WTC11 (cell line): ENCODE measurements at regions not wholly inside any gene's neighbourhood (a gene's known extent, or its start where the extent isn't known, plus 50 kb on each side); places are given as distances from the start of the nearest gene placed in this dataset.

Experiments
- ATAC-seq: fragments of 200-7000 bp; cut with Tn5 transposase; 2 replicates; pipeline ENCODE4 v1.10.0; 2021; ENCODE audit warnings: mild to moderate bottlenecking, moderate library complexity
- CTCF ChIA-PET: fragments of 300-600 bp; sonication (Branson Sonifier 250); formaldehyde crosslinking; loops from one replicate; lab custom pipeline; 2021; ENCODE audit warnings: antibody characterized with exemption; lab: Charles Lee
- POLR2A ChIA-PET: fragments of 350-600 bp; sonication (Branson Sonifier 250); formaldehyde crosslinking; loops from one replicate; lab custom pipeline; 2021; ENCODE audit warnings: antibody characterized with exemption; lab: Charles Lee
- DNase-seq: peaks from one replicate; pipeline ENCODE4 v3.0.0; 2021; ENCODE audit warnings: low spot score
- H3K27ac Mint-ChIP-seq: 2 replicates; pipeline ENCODE4 v1.8.0; 2021; ENCODE audit warnings: mixed read lengths
- H3K27me3 Mint-ChIP-seq: 2 replicates; pipeline ENCODE4 v1.8.0; 2021; ENCODE audit warnings: low read depth, mild to moderate bottlenecking, moderate library complexity, mixed read lengths
- H3K36me3 Mint-ChIP-seq: 2 replicates; pipeline ENCODE4 v1.8.0; 2021; ENCODE audit warnings: mixed read lengths
- H3K4me1 Mint-ChIP-seq: 2 replicates; pipeline ENCODE4 v1.8.0; 2022; ENCODE audit warnings: mixed read lengths
- H3K4me3 Mint-ChIP-seq: 2 replicates; pipeline ENCODE4 v1.8.0; 2021; ENCODE audit warnings: mild to moderate bottlenecking, moderate library complexity, mixed read lengths
- H3K9me3 Mint-ChIP-seq: 2 replicates; pipeline ENCODE4 v1.8.0; 2021; ENCODE audit warnings: mixed read lengths
- CDX4 ChIP-seq: fragments of 250-450 bp; sonication (Bioruptor Pico); IDR thresholded peaks from 2 replicates; pipeline ENCODE4 v1.9.0; 2021; ENCODE audit warnings: moderate library complexity, mild to moderate bottlenecking, inconsistent platforms, borderline replicate concordance
- CREM ChIP-seq: sonication (generic); formaldehyde crosslinking; IDR thresholded peaks from 2 replicates; pipeline ENCODE4 v1.8.1; 2022; ENCODE audit warnings: mild to moderate bottlenecking, missing genetic modification reagents, moderate library complexity
- FOXJ3 ChIP-seq: sonication (generic); formaldehyde crosslinking; IDR thresholded peaks from 2 replicates; pipeline ENCODE4 v1.9.0; 2021; ENCODE audit warnings: missing genetic modification reagents, mild to moderate bottlenecking, borderline replicate concordance
- FOXP1 ChIP-seq: sonication (generic); formaldehyde crosslinking; IDR thresholded peaks from 2 replicates; pipeline ENCODE4 v1.8.0; 2022; ENCODE audit warnings: missing genetic modification reagents, mild to moderate bottlenecking, moderate library complexity, borderline replicate concordance
- GABPB1 ChIP-seq: sonication (generic); formaldehyde crosslinking; IDR thresholded peaks from 2 replicates; pipeline ENCODE4 v1.8.1; 2023; ENCODE audit warnings: mild to moderate bottlenecking, missing genetic modification reagents
- IRF2 ChIP-seq: sonication (generic); formaldehyde crosslinking; IDR thresholded peaks from 2 replicates; pipeline ENCODE4 v1.8.0; 2022; ENCODE audit warnings: low read depth, missing genetic modification reagents, borderline replicate concordance
- NR1H2 ChIP-seq: sonication (generic); formaldehyde crosslinking; IDR thresholded peaks from 2 replicates; pipeline ENCODE4 v1.9.0; 2021; ENCODE audit warnings: mild to moderate bottlenecking, moderate library complexity, missing genetic modification reagents
- PREB ChIP-seq: sonication (generic); formaldehyde crosslinking; IDR thresholded peaks from 2 replicates; pipeline ENCODE4 v1.8.1; 2022; ENCODE audit warnings: mild to moderate bottlenecking, missing genetic modification reagents, moderate library complexity, borderline replicate concordance
- RORB ChIP-seq: fragments of 250-450 bp; sonication (Bioruptor Pico); IDR thresholded peaks from 2 replicates; pipeline ENCODE4 v1.9.0; 2021; ENCODE audit warnings: mild to moderate bottlenecking
- TCF7 ChIP-seq: sonication (generic); formaldehyde crosslinking; IDR thresholded peaks from 2 replicates; pipeline ENCODE4 v1.8.0; 2022; ENCODE audit warnings: mild to moderate bottlenecking, low read depth, missing genetic modification reagents, moderate library complexity
- ZBTB21 ChIP-seq: sonication (generic); formaldehyde crosslinking; IDR thresholded peaks from 2 replicates; pipeline ENCODE4 v1.8.1; 2023; ENCODE audit warnings: mild to moderate bottlenecking, missing genetic modification reagents, borderline replicate concordance
- ZNF219 ChIP-seq: sonication (generic); formaldehyde crosslinking; IDR thresholded peaks from 2 replicates; pipeline ENCODE4 v1.8.0; 2023; ENCODE audit warnings: missing genetic modification reagents, mild to moderate bottlenecking, borderline replicate concordance
- ZNF317 ChIP-seq: sonication (generic); formaldehyde crosslinking; IDR thresholded peaks from 2 replicates; pipeline ENCODE4 v1.8.1; 2023; ENCODE audit warnings: low read depth, mild to moderate bottlenecking, moderate library complexity, missing genetic modification reagents, borderline replicate concordance
- ZNF416 ChIP-seq: fragments of 250-450 bp; sonication (Bioruptor Pico); IDR thresholded peaks from 2 replicates; pipeline ENCODE4 v1.9.0; 2021; ENCODE audit warnings: mild to moderate bottlenecking, inconsistent platforms
- ZNF425 ChIP-seq: fragments of 250-450 bp; sonication (Bioruptor Pico); conservative IDR thresholded peaks from 2 replicates; pipeline ENCODE4 v1.9.0; 2021; ENCODE audit warnings: mild to moderate bottlenecking
- ZSCAN18 ChIP-seq: fragments of 250-450 bp; sonication (Bioruptor Pico); IDR thresholded peaks from 2 replicates; pipeline ENCODE4 v2.1.2; 2022; ENCODE audit warnings: mild to moderate bottlenecking, moderate library complexity
- TF ChIP-seq, protein P1 (sequence below): sonication (generic); formaldehyde crosslinking; conservative IDR thresholded peaks from 2 replicates; pipeline ENCODE4 v1.8.1; 2023; ENCODE audit warnings: mild to moderate bottlenecking, low read depth, missing genetic modification reagents, moderate library complexity
- TF ChIP-seq, protein P2 (sequence below): sonication (generic); formaldehyde crosslinking; IDR thresholded peaks from 2 replicates; pipeline ENCODE4 v1.8.0; 2022; ENCODE audit warnings: mild to moderate bottlenecking, missing genetic modification reagents
- TF ChIP-seq, protein P3 (sequence below): fragments of 250-450 bp; sonication (Bioruptor Pico); IDR thresholded peaks from 2 replicates; pipeline ENCODE4 v1.9.0; 2021; ENCODE audit warnings: mild to moderate bottlenecking
- TF ChIP-seq, protein P4 (sequence below): sonication (generic); formaldehyde crosslinking; IDR thresholded peaks from 2 replicates; pipeline ENCODE4 v1.8.0; 2023; ENCODE audit warnings: mild to moderate bottlenecking, missing genetic modification reagents
- TF ChIP-seq, protein P5 (sequence below): sonication (generic); formaldehyde crosslinking; IDR thresholded peaks from 2 replicates; pipeline ENCODE4 v1.8.0; 2023; ENCODE audit warnings: missing genetic modification reagents

DNA sequence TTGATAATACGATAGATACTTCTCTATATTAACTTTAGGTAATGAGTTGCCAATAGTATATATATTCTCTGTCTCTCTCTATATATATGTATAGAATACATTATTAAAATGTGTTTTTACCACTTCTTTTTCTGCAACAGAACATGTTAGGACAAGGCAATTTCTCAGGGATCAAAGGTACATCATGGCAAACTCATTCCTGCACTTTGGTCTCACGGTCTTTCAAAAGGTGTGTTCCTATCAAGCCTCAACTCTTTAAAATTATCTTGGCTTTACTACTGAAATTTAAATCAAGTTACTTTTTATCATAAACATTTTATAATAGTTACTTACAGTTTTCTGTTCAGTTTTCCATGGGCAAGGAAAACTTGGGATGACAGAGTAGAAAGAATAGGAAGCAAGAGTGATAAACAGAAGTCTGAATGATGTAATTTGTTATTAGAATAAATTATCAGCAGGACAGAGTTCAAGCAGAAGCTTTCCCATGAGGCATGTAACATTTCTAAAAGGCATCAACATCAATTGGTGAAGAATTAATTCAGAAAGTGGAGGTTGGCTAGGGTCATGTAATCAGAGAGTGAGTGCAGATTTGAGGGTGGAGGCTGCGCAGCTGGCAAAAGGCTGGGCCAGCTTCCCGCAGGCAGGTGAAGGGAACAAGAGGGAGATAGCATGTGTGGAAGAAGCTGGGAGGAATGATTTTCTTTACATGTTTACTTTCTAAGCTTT, 59.7 kb upstream of the LRAT start (continued):
- TF ChIP-seq, protein P1, sequence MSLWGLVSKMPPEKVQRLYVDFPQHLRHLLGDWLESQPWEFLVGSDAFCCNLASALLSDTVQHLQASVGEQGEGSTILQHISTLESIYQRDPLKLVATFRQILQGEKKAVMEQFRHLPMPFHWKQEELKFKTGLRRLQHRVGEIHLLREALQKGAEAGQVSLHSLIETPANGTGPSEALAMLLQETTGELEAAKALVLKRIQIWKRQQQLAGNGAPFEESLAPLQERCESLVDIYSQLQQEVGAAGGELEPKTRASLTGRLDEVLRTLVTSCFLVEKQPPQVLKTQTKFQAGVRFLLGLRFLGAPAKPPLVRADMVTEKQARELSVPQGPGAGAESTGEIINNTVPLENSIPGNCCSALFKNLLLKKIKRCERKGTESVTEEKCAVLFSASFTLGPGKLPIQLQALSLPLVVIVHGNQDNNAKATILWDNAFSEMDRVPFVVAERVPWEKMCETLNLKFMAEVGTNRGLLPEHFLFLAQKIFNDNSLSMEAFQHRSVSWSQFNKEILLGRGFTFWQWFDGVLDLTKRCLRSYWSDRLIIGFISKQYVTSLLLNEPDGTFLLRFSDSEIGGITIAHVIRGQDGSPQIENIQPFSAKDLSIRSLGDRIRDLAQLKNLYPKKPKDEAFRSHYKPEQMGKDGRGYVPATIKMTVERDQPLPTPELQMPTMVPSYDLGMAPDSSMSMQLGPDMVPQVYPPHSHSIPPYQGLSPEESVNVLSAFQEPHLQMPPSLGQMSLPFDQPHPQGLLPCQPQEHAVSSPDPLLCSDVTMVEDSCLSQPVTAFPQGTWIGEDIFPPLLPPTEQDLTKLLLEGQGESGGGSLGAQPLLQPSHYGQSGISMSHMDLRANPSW (CRISPR knock-in tag), result no peak
- TF ChIP-seq ZBTB21 (CRISPR knock-in tag) (no peak), NR1H2 (CRISPR knock-in tag) (no peak), ZNF416 (no peak), RORB (CRISPR knock-in tag) (no peak), FOXJ3 (CRISPR knock-in tag) (no peak), FOXP1 (no peak), TCF7 (CRISPR knock-in tag) (no peak), CREM (CRISPR knock-in tag) (no peak), ZNF219 (no peak)
- TF ChIP-seq, protein P2, sequence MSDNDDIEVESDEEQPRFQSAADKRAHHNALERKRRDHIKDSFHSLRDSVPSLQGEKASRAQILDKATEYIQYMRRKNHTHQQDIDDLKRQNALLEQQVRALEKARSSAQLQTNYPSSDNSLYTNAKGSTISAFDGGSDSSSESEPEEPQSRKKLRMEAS (CRISPR knock-in tag), result no peak
- TF ChIP-seq, protein P3, sequence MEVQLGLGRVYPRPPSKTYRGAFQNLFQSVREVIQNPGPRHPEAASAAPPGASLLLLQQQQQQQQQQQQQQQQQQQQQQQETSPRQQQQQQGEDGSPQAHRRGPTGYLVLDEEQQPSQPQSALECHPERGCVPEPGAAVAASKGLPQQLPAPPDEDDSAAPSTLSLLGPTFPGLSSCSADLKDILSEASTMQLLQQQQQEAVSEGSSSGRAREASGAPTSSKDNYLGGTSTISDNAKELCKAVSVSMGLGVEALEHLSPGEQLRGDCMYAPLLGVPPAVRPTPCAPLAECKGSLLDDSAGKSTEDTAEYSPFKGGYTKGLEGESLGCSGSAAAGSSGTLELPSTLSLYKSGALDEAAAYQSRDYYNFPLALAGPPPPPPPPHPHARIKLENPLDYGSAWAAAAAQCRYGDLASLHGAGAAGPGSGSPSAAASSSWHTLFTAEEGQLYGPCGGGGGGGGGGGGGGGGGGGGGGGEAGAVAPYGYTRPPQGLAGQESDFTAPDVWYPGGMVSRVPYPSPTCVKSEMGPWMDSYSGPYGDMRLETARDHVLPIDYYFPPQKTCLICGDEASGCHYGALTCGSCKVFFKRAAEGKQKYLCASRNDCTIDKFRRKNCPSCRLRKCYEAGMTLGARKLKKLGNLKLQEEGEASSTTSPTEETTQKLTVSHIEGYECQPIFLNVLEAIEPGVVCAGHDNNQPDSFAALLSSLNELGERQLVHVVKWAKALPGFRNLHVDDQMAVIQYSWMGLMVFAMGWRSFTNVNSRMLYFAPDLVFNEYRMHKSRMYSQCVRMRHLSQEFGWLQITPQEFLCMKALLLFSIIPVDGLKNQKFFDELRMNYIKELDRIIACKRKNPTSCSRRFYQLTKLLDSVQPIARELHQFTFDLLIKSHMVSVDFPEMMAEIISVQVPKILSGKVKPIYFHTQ (CRISPR knock-in tag), result no peak
- TF ChIP-seq, protein P4, sequence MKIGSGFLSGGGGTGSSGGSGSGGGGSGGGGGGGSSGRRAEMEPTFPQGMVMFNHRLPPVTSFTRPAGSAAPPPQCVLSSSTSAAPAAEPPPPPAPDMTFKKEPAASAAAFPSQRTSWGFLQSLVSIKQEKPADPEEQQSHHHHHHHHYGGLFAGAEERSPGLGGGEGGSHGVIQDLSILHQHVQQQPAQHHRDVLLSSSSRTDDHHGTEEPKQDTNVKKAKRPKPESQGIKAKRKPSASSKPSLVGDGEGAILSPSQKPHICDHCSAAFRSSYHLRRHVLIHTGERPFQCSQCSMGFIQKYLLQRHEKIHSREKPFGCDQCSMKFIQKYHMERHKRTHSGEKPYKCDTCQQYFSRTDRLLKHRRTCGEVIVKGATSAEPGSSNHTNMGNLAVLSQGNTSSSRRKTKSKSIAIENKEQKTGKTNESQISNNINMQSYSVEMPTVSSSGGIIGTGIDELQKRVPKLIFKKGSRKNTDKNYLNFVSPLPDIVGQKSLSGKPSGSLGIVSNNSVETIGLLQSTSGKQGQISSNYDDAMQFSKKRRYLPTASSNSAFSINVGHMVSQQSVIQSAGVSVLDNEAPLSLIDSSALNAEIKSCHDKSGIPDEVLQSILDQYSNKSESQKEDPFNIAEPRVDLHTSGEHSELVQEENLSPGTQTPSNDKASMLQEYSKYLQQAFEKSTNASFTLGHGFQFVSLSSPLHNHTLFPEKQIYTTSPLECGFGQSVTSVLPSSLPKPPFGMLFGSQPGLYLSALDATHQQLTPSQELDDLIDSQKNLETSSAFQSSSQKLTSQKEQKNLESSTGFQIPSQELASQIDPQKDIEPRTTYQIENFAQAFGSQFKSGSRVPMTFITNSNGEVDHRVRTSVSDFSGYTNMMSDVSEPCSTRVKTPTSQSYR (CRISPR knock-in tag), result no peak
- TF ChIP-seq, all 79 proteins: peak for 0

DNA sequence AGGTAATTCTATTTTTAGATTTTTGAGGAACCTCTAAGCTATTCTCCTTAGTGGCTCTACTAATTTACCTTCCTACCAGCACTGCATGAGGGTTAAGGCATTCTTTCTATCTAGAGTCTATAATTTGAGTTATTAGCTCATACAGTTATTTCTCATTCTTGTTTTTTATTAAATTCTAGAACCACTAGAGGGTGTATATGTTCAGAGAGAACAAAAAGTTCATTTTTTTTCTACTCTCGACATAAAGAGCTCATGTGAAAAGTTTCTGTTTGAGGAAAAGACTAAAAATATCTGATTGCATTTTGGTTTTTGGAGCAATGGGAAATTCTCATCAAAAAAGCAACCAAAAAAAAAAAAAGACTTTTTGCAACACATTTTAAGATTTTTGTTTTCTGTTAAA, 57.0 kb upstream of the LRAT start:
- POLR2A ChIA-PET, result no interaction called here
- Mint-ChIP-seq H3K4me3 (no peak overlapping the region), H3K27ac (no peak overlapping the region), H3K4me1 (no peaks in the 10 kb centered on the region), H3K27me3 (no peaks in the 10 kb centered on the region), H3K36me3 (no peaks in the 10 kb centered on the region), H3K9me3 (peaks cover 7% of the 10 kb centered on the region)
- DNase-seq (no peak), ATAC-seq (no peak)
- CTCF ChIA-PET, result interaction anchor here (0.6 to 1.9 kb wide), 12 partner anchors 21 to 242 kb away, joined by 3 to 15 read pairs (median 4); partner anchors contain the start of genes LRAT and RBM46
- TF ChIP-seq ZNF425 (CRISPR knock-in tag), result no peak
- TF ChIP-seq ZNF317, result no peak
- no peak for TF ChIP-seq IRF2
- no peak for TF ChIP-seq ZSCAN18 (CRISPR knock-in tag)
- TF ChIP-seq GABPB1 (CRISPR knock-in tag), result no peak
- TF ChIP-seq, protein P5, sequence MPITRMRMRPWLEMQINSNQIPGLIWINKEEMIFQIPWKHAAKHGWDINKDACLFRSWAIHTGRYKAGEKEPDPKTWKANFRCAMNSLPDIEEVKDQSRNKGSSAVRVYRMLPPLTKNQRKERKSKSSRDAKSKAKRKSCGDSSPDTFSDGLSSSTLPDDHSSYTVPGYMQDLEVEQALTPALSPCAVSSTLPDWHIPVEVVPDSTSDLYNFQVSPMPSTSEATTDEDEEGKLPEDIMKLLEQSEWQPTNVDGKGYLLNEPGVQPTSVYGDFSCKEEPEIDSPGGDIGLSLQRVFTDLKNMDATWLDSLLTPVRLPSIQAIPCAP (CRISPR knock-in tag), result no peak
- no peak for TF ChIP-seq PREB (CRISPR knock-in tag)
- no peak for TF ChIP-seq CDX4 (CRISPR knock-in tag)
